ENCODE measurements at regions not wholly inside any gene's neighbourhood (a gene's known extent, or its start where the extent isn't known, plus 50 kb on each side); places are given as distances from the start of the nearest gene placed in this dataset.

GRCh38 chr6:104396077-104396476, 463.6 kb downstream of the HACE1 start:
- Mint-ChIP-seq H3K36me3 (ENCODE audit: low read depth) (no peaks in the 10 kb centered on the region), H3K4me1 (ENCODE audit: low read depth) (no peaks in the 10 kb centered on the region), H3K4me3 (no peak overlapping the region), H3K27ac (no peak overlapping the region), H3K27me3 (no peaks in the 10 kb centered on the region), H3K9me3 (no peaks in the 10 kb centered on the region)
- DNase-seq = no peak
- no peak for ATAC-seq
- TF ChIP-seq CTCF (IDR thresholded peaks at IDR 0.05) = no peak
- intact Hi-C loops (cut with micrococcal nuclease) = no loop called here
- CTCF ChIA-PET = no interaction called here
- POLR2A ChIA-PET = no interaction called here

- H3K27ac Mint-ChIP-seq = no peak overlapping the region
Observed at GRCh38 chr6:104381907-104382306, 477.8 kb downstream of the HACE1 start.

GRCh38 chr6:104365451-104366234, 494.1 kb downstream of the HACE1 start:
- H3K9me3 Mint-ChIP-seq = no peaks in the 10 kb centered on the region
- H3K27ac Mint-ChIP-seq = no peak overlapping the region
- CTCF ChIA-PET = no interaction called here
- intact Hi-C loops (cut with micrococcal nuclease) = no loop called here
- H3K36me3 Mint-ChIP-seq (ENCODE audit: low read depth) = no peaks in the 10 kb centered on the region
- POLR2A ChIA-PET = no interaction called here
- H3K4me1 Mint-ChIP-seq (ENCODE audit: low read depth) = no peaks in the 10 kb centered on the region
- DNase-seq = no peak
- no peak for TF ChIP-seq CTCF (IDR thresholded peaks at IDR 0.05)
- no peaks in the 10 kb centered on the region for H3K27me3 Mint-ChIP-seq
- ATAC-seq = no peak
- H3K4me3 Mint-ChIP-seq = no peak overlapping the region

More at GRCh38 chr6:104381907-104382306, 477.8 kb downstream of the HACE1 start:
- POLR2A ChIA-PET = no interaction called here
- H3K4me3 Mint-ChIP-seq = no peak overlapping the region
- no peaks in the 10 kb centered on the region for H3K36me3 Mint-ChIP-seq (ENCODE audit: low read depth)
- TF ChIP-seq CTCF (IDR thresholded peaks at IDR 0.05) = no peak
- no peaks in the 10 kb centered on the region for H3K4me1 Mint-ChIP-seq (ENCODE audit: low read depth)
- no peaks in the 10 kb centered on the region for H3K27me3 Mint-ChIP-seq
- no peak for ATAC-seq
- DNase-seq = no peak
- CTCF ChIA-PET = no interaction called here
- intact Hi-C loops (cut with micrococcal nuclease) = no loop called here
- H3K9me3 Mint-ChIP-seq = no peaks in the 10 kb centered on the region

- intact Hi-C loops (cut with micrococcal nuclease) = no loop called here
- POLR2A ChIA-PET = no interaction called here
Observed at GRCh38 chr6:104357928-104358327, 501.8 kb downstream of the HACE1 start.

More at GRCh38 chr6:104357928-104358327, 501.8 kb downstream of the HACE1 start:
- Mint-ChIP-seq H3K4me1 (ENCODE audit: low read depth) (no peaks in the 10 kb centered on the region), H3K4me3 (no peak overlapping the region), H3K27me3 (no peaks in the 10 kb centered on the region), H3K27ac (no peak overlapping the region), H3K36me3 (ENCODE audit: low read depth) (no peaks in the 10 kb centered on the region), H3K9me3 (no peaks in the 10 kb centered on the region)
- DNase-seq (no peak), ATAC-seq (no peak)
- CTCF ChIA-PET = no interaction called here
- TF ChIP-seq CTCF (IDR thresholded peaks at IDR 0.05) = no peak

Data from activated CD8-positive, alpha-beta T cell treated with anti-CD3 and anti-CD28 coated beads for 36 hours (primary cell).